Gastrocnemius medialis (tissue), 4 donors: ENCODE measurements at regions not wholly inside any gene's neighbourhood (a gene's known extent, or its start where the extent isn't known, plus 50 kb on each side); places are given as distances from the start of the nearest gene placed in this dataset.

ENCODE experiments used
- CTCF ChIP-seq, 5 experiments: fragments of 450-650 bp in 3 of 5; fragments of 200-600 bp in 2 of 5; sonication (generic) in 2 of 5; IDR thresholded peaks in 4 of 5; conservative IDR thresholded peaks in 1 of 5; 1 replicate in 4 of 5; 2 replicates in 1 of 5; pipeline ENCODE4 v1.5.1; 2016 to 2019; ENCODE audit warnings: antibody characterized with exemption in 5 of 5, mild to moderate bottlenecking in 3 of 5, moderate library complexity in 3 of 5
- POLR2A ChIP-seq, 2 donors: fragments of 450-650 bp; IDR thresholded peaks; one replicate each; pipeline ENCODE4 v1.6.1; 2017; ENCODE audit warnings: antibody characterized with exemption in 2 of 2, mild to moderate bottlenecking in 2 of 2, moderate library complexity in 2 of 2

GRCh38 chr10:56844978-56845529 is 484.0 kb upstream of the ZWINT start:
- TF ChIP-seq CTCF (IDR thresholded peaks at IDR 0.05 in 4 of 5, conservative IDR thresholded peaks at IDR 0.05 in 1 of 5) = no peak
- TF ChIP-seq POLR2A (IDR thresholded peaks at IDR 0.05) = no peak
